ENCODE measurements at regions not wholly inside any gene's neighbourhood (a gene's known extent, or its start where the extent isn't known, plus 50 kb on each side); places are given as distances from the start of the nearest gene placed in this dataset.

- Histone ChIP-seq H2BK15ac (ENCODE audit: low read length) (no peak overlapping the region), H3K4me1 (replicated peaks in 1 of 4; ENCODE audit: control insufficient read depth in 3 of 4, insufficient read depth in 4 of 4, low read length in 3 of 4) (peaks cover 0 to 4% (median 0%) of the 10 kb centered on the region in 4 experiments; a peak in 1 of 7 replicates), H3K9ac (replicated peaks in 1 of 4; ENCODE audit: extremely low read depth in 1 of 4, low read depth in 3 of 4, low read length in 3 of 4) (no peak overlapping the region), H4K20me1 (replicated peaks in 1 of 2; ENCODE audit: control insufficient read depth in 1 of 2, insufficient read depth in 2 of 2, low read length in 2 of 2) (no peaks in the 10 kb centered on the region), H3K56ac (replicated peaks; ENCODE audit: insufficient read length, low read depth, low read length) (no peak overlapping the region), H3K4ac (replicated peaks; ENCODE audit: insufficient read length, low read depth, low read length) (no peak overlapping the region), H2BK120ac (replicated peaks; ENCODE audit: low read depth, low read length) (no peak overlapping the region), H3K23me2 (ENCODE audit: low read depth, low read length) (no peaks in the 10 kb centered on the region), H4K8ac (ENCODE audit: extremely low read depth, insufficient read depth, low read length) (no peak overlapping the region), H4K91ac (replicated peaks; ENCODE audit: insufficient read length, low read length) (no peak overlapping the region), H3K23ac (ENCODE audit: insufficient read length) (no peak overlapping the region), H3K79me1 (ENCODE audit: low read depth, low read length) (no peaks in the 10 kb centered on the region), H3K27ac (ENCODE audit: low read depth, low read length) (no peak overlapping the region), H2BK5ac (ENCODE audit: low read depth, low read length) (no peak overlapping the region), H2BK12ac (ENCODE audit: low read depth, low read length) (no peak overlapping the region), H3K27me3 (replicated peaks in 1 of 4; ENCODE audit: control insufficient read depth in 3 of 4, extremely low read depth in 1 of 4, insufficient read depth in 3 of 4, low read length in 3 of 4) (no peaks in the 10 kb centered on the region), H3K9me3 (ENCODE audit: insufficient read depth in 2 of 2, low read depth in 1 of 2, low read length in 1 of 2) (no peaks in the 10 kb centered on the region), H2AK5ac (ENCODE audit: low read depth, low read length) (no peak overlapping the region), H3K4me2 (ENCODE audit: insufficient read depth in 1 of 2, low read depth in 2 of 2, low read length in 2 of 2) (no peak overlapping the region), H3K4me3 (ENCODE audit: extremely low read depth in 1 of 4, insufficient read depth in 2 of 4, low read depth in 3 of 4, low read length in 4 of 4) (no peak overlapping the region), H2BK20ac (ENCODE audit: low read length) (no peak overlapping the region), H3K14ac (ENCODE audit: insufficient read length) (no peak overlapping the region), H4K5ac (ENCODE audit: insufficient read length, low read depth, low read length) (no peak overlapping the region), H3K36me3 (ENCODE audit: control insufficient read depth in 2 of 4, insufficient read depth in 4 of 4, low read length in 3 of 4) (no peaks in the 10 kb centered on the region), H2AFZ (ENCODE audit: low read length) (no peak overlapping the region), H3K79me2 (ENCODE audit: control insufficient read depth in 1 of 2, insufficient read depth in 2 of 2, low read length in 2 of 2) (no peaks in the 10 kb centered on the region), H3K18ac (ENCODE audit: extremely low read depth, low read length) (no peak overlapping the region)
- TF ChIP-seq BRCA1 (IDR thresholded peaks at IDR 0.05; ENCODE audit: low read depth, low read length): no peak
- no peak for TF ChIP-seq CBX8 (IDR thresholded peaks at IDR 0.05; ENCODE audit: borderline replicate concordance, low read depth, low read length)
- no peak for TF ChIP-seq SUZ12 (IDR thresholded peaks at IDR 0.05; ENCODE audit: low read length)
- TF ChIP-seq HDAC6 (IDR thresholded peaks at IDR 0.05; ENCODE audit: low read depth, low read length): no peak
- no peak for TF ChIP-seq USF2 (IDR thresholded peaks at IDR 0.05; ENCODE audit: low read length)
- TF ChIP-seq RAD21 (IDR thresholded peaks at IDR 0.05 in 1 of 2, conservative IDR thresholded peaks at IDR 0.05 in 1 of 2; ENCODE audit: low read depth in 2 of 2, low read length in 2 of 2): no peak
- TF ChIP-seq TAF1 (IDR thresholded peaks at IDR 0.05; ENCODE audit: low read depth, low read length): no peak
- TF ChIP-seq TEAD4 (IDR thresholded peaks at IDR 0.05; ENCODE audit: low read depth, low read length): no peak
- DNase-seq (ENCODE audit: low read depth in 1 of 2, low spot score in 2 of 2) (no peak), FAIRE-seq (no peak)
- WGBS, 2 experiments (ENCODE audit: extremely low coverage in 1 of 2, insufficient coverage in 1 of 2, insufficient read length in 1 of 2, insufficient replicate concordance in 2 of 2, low coverage in 1 of 2, low lambda C conversion rate in 2 of 2, missing lambda C conversion rate in 1 of 2): 89% methylated on average over 8 of the region's 8 CpGs; no CpG with 5 or more reads in 1 of the 2 experiments
- POLR2A ChIA-PET (ENCODE audit: partially characterized antibody): no interaction called here
- CTCF ChIA-PET (ENCODE audit: partially characterized antibody): no interaction called here
Observed at GRCh38 chr6:18586133-18586532, 199.0 kb downstream of the RNF144B start.

Data from H1 (cell line).